ENCODE measurements at regions not wholly inside any gene's neighbourhood (a gene's known extent, or its start where the extent isn't known, plus 50 kb on each side); places are given as distances from the start of the nearest gene placed in this dataset.

- no peaks in the 10 kb centered on the region for H3K4me1 Mint-ChIP-seq
- Histone ChIP-seq H3K9ac (ENCODE audit: low read length) (no peak overlapping the region), H3K4me3 (ENCODE audit: control extremely low read depth in 1 of 5, extremely low read depth in 1 of 5, insufficient read depth in 1 of 5, low read depth in 2 of 5, low read length in 4 of 5) (no peak overlapping the region), H3K9me3 (ENCODE audit: control extremely low read depth in 1 of 3, control insufficient read depth in 2 of 3, insufficient read depth in 1 of 3, low read length in 2 of 3) (peaks cover 0 to 4% (median 0%) of the 10 kb centered on the region in 3 donors), H2AFZ (ENCODE audit: insufficient read depth, low read depth, low read length, poor library complexity, severe bottlenecking) (no peak overlapping the region), H3K27ac (ENCODE audit: low read length in 2 of 2) (no peak overlapping the region), H3K27me3 (replicated peaks in 1 of 4; ENCODE audit: control extremely low read depth in 1 of 4, control insufficient read depth in 3 of 4, insufficient read depth in 4 of 4, low read length in 3 of 4) (peaks cover 0 to 4% (median 0%) of the 10 kb centered on the region in 4 experiments), H3K79me2 (ENCODE audit: control insufficient read depth, insufficient read depth, low read length) (no peaks in the 10 kb centered on the region), H4K20me1 (ENCODE audit: control insufficient read depth, insufficient read depth, low read length, poor library complexity, severe bottlenecking) (no peaks in the 10 kb centered on the region), H3K4me1 (ENCODE audit: control insufficient read depth in 2 of 2, insufficient read depth in 2 of 2, low read length in 2 of 2) (no peaks in the 10 kb centered on the region), H3K36me3 (replicated peaks in 1 of 2; ENCODE audit: control extremely low read depth in 1 of 2, control insufficient read depth in 1 of 2, extremely low read depth in 1 of 2, insufficient read depth in 2 of 2, low read length in 1 of 2) (no peaks in the 10 kb centered on the region), H3K4me2 (replicated peaks; ENCODE audit: low read depth, low read length, poor library complexity, severe bottlenecking) (no peak overlapping the region)
- DNase-seq (no peak), ATAC-seq (ENCODE audit: low read depth) (no peak)
- WGBS (ENCODE audit: insufficient coverage): no CpG with 5 or more reads among the region's 1 CpG
- no peaks in the 10 kb centered on the region for H3K9me3 Mint-ChIP-seq (ENCODE audit: insufficient read depth)
- TF ChIP-seq EZH2 (IDR thresholded peaks at IDR 0.05; ENCODE audit: borderline replicate concordance, insufficient read depth, low read depth, low read length, poor library complexity, severe bottlenecking): no peak
- TF ChIP-seq CTCF (IDR thresholded peaks at IDR 0.05): no peak
- no peak overlapping the region for H3K27ac Mint-ChIP-seq
- intact Hi-C loops (cut with micrococcal nuclease): no loop called here
- POLR2A ChIA-PET: no interaction called here
- no peak overlapping the region for H3K4me3 Mint-ChIP-seq
- H3K27me3 Mint-ChIP-seq: peaks cover 5% of the 10 kb centered on the region
- CTCF ChIA-PET: no interaction called here
Measured at GRCh38 chr1:116833718-116834117, 76.0 kb upstream of the PTGFRN start.

- POLR2A ChIA-PET: no interaction called here
- no peak overlapping the region for H3K4me3 Mint-ChIP-seq
- peaks cover 0 to 4% (median 0%) of the 10 kb centered on the region in 3 donors for H3K9me3 ChIP-seq (ENCODE audit: control extremely low read depth in 1 of 3, control insufficient read depth in 2 of 3, insufficient read depth in 1 of 3, low read length in 2 of 3)
- intact Hi-C loops (cut with micrococcal nuclease): no loop called here
- H3K9me3 Mint-ChIP-seq (ENCODE audit: insufficient read depth): no peaks in the 10 kb centered on the region
- no peaks in the 10 kb centered on the region for H3K36me3 ChIP-seq (replicated peaks in 1 of 2; ENCODE audit: control extremely low read depth in 1 of 2, control insufficient read depth in 1 of 2, extremely low read depth in 1 of 2, insufficient read depth in 2 of 2, low read length in 1 of 2)
- no peaks in the 10 kb centered on the region for H3K4me1 Mint-ChIP-seq
- no peak for TF ChIP-seq CTCF (IDR thresholded peaks at IDR 0.05)
- no peaks in the 10 kb centered on the region for H4K20me1 ChIP-seq (ENCODE audit: control insufficient read depth, insufficient read depth, low read length, poor library complexity, severe bottlenecking)
- no peak overlapping the region for H3K4me2 ChIP-seq (replicated peaks; ENCODE audit: low read depth, low read length, poor library complexity, severe bottlenecking)
- CTCF ChIA-PET: no interaction called here
- H3K27me3 ChIP-seq (replicated peaks in 1 of 4; ENCODE audit: control extremely low read depth in 1 of 4, control insufficient read depth in 3 of 4, insufficient read depth in 4 of 4, low read length in 3 of 4): peaks cover 0 to 4% (median 0%) of the 10 kb centered on the region in 4 experiments
- no peaks in the 10 kb centered on the region for H3K4me1 ChIP-seq (ENCODE audit: control insufficient read depth in 2 of 2, insufficient read depth in 2 of 2, low read length in 2 of 2)
- no peak overlapping the region for H3K27ac ChIP-seq (ENCODE audit: low read length in 2 of 2)
- DNase-seq (no peak), ATAC-seq (ENCODE audit: low read depth) (no peak)
- peaks cover 5% of the 10 kb centered on the region for H3K27me3 Mint-ChIP-seq
- H3K4me3 ChIP-seq (ENCODE audit: control extremely low read depth in 1 of 5, extremely low read depth in 1 of 5, insufficient read depth in 1 of 5, low read depth in 2 of 5, low read length in 4 of 5): no peak overlapping the region
- no peak overlapping the region for H3K27ac Mint-ChIP-seq
- no peak overlapping the region for H3K9ac ChIP-seq (ENCODE audit: low read length)
- 94% methylated on average over 2 of the region's 2 CpGs for WGBS (ENCODE audit: insufficient coverage)
- H3K79me2 ChIP-seq (ENCODE audit: control insufficient read depth, insufficient read depth, low read length): no peaks in the 10 kb centered on the region
- no peak overlapping the region for H2AFZ ChIP-seq (ENCODE audit: insufficient read depth, low read depth, low read length, poor library complexity, severe bottlenecking)
Measured at GRCh38 chr1:116834595-116834994, 75.1 kb upstream of the PTGFRN start.
